Hematopoietic multipotent progenitor cell (in vitro differentiated cells): ENCODE measurements at regions not wholly inside any gene's neighbourhood (a gene's known extent, or its start where the extent isn't known, plus 50 kb on each side); places are given as distances from the start of the nearest gene placed in this dataset.

ENCODE experiments used
- DNase-seq, 3 donors: peaks; one replicate each; pipeline ENCODE4 v3.0.0-alpha.2; 2011 to 2015; ENCODE audit warnings: low read depth in 2 of 3, low spot score in 2 of 3

DNA sequence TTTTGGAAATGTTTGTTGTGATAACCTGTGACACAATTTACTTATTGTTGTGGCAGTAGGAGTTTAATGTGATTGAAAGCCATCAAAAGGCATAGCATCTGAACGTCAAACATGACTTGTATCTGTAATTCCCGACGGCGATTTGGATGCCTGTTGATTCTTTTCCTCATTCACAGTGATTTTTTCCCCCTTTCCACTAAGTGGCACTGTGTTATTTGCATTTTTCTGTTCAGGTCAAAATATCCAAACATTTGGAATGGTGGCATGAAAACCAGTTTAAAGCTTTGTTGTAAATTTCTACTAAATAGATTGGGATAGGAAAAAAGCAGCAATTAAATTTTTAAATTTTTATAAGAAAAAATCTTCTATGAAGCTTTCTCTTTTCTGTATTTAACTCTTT, 259.9 kb upstream of the KCNH8 start:
- no peak for DNase-seq

GRCh38 chr3:18886331-18886730, 262.0 kb upstream of the KCNH8 start:
- no peak for DNase-seq

- no peak for DNase-seq
Measured at GRCh38 chr3:18885612-18886011, 262.7 kb upstream of the KCNH8 start.

GRCh38 chr3:18883571-18883970, 264.7 kb upstream of the KCNH8 start:
- no peak for DNase-seq

DNA sequence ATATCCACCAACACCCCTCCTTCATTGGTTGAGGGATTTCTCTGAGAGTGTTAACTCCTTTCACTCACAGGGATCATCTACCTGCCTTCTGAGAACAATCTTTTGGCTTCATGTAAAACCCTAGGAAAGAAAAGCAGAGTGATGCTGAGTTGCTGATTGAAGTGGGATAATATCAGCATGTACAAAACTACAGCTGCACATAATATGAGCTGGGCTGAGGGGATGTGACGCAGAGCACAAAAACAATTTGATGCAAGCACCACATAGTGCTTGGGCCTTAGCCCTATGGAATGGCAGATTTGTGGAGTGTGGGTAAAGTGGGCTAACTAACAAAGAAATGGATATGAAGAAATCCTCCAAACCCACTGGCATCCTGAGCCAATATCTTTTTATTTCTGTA, 267.6 kb upstream of the KCNH8 start:
- DNase-seq = no peak

- no peak for DNase-seq
Measured at GRCh38 chr3:18872466-18872865, 275.8 kb upstream of the KCNH8 start.

DNA sequence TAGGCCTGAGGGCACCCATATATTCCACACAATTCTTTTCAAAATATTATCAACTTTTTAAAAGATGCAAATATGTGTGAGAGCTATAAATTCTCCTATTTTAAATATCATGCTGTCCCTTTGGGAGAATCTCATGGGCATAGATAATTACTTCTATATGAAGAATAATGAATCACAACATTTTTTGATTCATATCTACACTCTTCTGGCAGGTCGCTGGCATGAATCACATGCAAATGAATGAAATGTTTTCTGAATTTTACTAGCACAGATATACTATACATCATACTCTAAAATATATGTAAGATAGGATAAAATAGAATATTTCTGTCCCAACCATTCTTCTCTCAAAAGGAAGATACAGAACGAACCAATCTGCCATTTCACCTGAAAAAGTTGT, 277.7 kb upstream of the KCNH8 start:
- no peak for DNase-seq

DNA sequence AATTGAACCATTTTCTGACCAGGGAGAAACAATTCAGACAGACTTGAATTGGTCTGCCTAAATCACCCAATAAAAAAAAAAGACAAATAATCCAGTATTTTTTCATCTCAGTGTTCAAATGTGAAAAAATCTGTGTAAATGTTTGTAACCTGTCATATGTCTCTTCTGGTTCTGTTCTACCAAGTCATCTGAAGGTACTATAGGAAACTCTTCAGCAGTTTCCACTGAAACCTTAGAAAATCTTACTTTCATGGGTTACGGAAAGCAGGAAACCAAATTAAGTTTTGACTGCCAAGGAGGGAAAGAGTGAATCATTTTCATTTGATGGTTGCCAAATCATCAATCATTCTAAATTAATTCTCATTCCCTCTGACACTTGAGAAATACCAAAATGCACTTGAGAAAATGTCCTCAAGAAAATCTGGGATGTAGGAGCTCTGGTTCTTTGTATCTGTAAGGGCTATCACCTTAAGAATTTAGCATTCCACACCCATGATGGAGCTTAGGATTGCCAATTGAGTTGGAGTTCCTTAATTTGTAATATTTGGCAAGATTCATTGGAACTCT, 278.2 kb upstream of the KCNH8 start:
- DNase-seq = no peak

DNA sequence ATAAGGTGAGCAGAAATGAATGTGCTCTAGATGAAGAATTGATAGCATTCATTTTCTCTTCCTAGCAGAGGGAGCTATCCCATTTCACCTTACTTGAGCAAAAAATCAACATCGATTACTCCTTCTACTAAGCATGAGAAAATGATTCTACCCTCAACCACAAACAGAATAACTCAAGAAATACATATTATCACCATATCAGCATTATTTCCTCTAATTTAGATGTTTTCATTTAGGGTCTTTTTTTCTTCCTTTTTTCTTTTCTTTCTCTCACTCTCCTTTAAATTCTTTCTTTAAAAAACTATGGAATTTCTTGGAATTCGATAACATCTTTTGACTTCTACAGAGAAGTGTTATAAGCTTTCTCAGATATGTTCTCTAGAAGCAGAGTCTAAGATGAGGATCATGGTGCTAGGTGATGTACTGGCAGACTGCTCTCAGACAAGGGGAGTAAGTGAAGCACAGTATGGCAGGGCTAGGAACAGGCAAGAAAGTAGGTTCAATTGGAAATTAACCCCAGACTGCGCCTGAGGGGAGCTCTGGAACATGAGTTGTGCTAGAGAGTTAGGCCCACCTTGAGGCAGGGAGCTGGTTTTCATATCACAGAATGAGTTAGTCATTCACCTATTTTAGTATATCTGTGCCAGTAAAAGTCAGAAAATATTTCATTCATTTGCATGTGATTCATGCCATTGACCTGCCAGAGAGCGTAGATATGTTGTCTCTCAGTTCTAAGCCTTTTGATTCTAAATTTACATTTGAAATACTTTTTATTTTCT, 279.2 kb upstream of the KCNH8 start:
- no peak for DNase-seq

DNA sequence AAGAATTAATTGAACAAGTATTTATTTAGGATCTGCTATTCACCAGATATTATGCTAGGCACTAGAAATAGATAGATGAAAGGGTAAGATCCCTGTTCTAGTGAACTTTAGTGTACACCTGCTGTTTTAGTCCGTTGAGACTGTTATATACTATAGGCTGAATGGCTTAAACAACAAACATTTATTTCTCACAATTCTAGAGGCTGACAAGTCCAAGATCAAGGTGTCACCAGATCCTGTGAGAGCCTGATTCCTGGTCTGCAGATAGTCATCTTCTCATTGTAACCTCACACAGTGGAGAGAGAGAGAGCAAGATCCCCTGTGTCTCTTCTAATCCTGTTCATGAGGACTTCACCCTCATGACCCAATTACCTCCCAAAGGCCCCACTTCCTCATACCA, 281.4 kb upstream of the KCNH8 start:
- DNase-seq = no peak

DNA sequence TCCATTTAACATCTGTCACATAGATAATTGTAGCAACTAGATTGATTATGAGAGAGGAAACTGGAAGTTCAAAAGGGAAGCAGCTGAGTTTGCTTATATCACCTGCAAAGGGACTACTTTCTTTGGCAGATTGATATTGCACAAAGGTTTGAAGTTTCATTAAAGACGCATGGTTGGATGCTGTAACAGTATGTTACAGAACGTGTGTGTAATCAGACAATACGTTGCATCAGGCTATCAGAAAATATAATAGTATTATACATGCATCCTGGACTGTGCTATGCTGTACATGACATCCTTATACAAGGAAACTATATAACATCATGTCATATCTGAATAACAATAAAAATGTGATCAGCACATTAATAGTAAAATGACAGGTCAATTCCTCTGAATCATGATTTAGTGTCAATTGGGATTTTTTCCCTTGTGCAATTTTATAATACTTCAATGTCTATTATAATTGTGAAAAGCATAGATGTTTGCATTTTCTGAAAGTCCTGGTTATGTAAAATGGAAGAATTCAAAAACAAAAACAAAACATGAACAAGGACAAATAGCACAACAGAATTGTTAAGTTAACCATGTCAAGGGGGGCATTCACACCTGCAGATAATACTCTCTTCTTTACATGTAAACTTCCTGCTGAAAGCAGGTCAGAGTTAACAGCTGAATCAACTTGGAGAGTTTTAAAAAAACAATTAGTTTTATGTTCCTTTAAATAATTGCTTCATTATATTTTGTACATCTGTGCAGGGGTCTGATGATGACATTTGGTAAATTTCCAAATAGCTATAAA, 283.2 kb upstream of the KCNH8 start:
- DNase-seq = no peak

DNA sequence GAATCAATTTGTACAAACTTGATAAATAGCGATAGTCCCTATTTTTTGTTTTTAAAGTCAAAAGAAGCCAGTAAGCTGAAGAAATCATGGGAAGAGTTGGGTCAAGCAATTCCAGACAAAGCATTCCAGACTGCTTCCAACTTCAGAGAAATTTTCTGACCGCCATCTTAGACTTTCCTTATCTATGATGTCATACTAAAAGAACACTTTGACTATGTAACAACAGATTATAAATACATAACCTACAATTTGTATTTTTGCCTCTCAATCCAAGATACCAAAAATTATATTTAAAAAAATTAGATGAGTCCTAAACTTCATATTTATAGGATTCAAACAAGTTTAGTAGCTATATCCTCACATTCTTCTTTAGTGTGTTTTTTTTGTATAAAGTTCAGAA, 286.2 kb upstream of the KCNH8 start:
- no peak for DNase-seq

GRCh38 chr3:18861137-18861536, 287.2 kb upstream of the KCNH8 start:
- no peak for DNase-seq

DNA sequence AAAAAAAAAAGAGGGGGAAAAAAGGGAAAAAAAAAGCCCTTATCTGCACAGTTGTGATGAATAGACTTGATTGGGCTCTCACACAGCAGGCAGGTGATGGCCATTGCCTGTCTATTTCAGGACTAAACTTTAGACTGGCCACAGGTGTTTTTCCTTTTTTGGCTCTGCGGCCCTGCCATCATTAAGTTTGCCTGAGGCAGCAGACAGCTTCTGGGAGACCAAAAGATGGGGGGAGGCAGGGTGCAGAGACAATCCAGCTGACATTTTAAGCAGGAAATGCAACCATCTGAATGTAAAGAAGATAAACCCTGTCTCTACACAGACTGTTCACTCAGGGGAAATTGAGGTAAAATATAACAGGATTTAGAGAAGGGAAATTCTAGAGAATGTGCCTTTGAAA, 295.0 kb upstream of the KCNH8 start:
- DNase-seq = no peak

GRCh38 chr3:18847583-18848197, 300.6 kb upstream of the KCNH8 start:
- DNase-seq = peak in 2 of 3 donors; percentile 19 to 44

GRCh38 chr3:18843983-18844382, 304.3 kb upstream of the KCNH8 start:
- DNase-seq = no peak

DNA sequence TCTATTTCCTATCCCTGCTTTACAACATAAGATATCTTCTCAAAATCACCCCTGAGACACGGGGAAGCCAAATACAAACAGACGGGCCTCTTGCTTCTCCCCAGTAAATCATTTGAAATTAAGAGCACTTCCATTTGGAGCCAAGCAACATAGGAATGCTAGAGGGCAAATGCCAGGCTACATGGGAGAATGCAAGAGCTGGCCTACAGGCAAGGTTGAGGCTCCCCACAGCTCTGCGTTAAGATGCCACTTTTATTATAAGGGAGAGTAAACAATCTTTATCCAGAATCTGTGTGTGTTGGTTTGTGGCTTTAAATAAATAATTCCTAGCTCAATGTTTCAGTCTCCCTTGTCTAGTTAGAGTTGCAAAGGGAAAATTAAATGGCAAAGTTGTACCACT, 305.1 kb upstream of the KCNH8 start:
- no peak for DNase-seq

DNA sequence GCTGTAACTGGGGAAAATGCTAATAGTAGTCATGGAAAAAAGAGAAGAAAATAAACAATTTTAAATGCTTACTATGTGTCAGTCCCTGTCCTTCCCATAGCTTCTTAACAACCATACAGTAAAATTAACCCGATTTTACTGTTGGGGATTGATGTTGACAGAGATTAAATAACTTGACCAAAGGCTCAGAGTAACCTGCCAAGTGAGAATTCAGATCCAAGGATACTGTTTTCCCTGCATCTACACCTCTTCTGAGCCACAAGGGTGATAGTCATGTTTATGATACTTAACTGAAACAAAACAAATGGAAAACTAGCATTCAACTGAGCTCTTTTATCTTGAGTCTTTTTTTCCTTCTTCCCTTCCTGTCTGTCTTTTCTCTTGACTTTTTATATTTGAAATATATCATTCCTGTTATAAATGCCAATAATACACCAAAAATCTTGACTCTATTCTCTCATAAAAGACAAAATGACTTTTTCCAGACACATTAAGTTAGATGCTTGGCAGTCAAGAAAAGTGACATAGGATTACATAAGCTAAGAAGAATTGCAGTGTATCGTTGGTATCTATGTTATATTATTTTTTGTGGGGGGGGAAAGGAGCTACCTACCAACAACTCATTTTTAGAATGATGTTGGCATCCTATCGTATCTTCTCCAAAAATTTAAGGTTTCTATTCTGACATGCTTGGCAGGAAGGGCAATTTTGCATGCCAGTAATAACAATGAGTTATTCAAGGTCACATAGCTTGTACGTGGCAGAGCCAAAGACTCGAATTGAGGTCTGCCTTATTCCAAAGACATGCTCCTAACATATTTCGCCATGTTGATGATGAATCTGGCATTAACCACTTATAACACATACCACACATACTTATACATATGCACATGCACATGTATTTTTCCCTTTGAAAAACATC, 306.6 kb upstream of the KCNH8 start:
- no peak for DNase-seq

- DNase-seq = no peak
Measured at GRCh38 chr3:18840535-18841137, 307.7 kb upstream of the KCNH8 start.

DNA sequence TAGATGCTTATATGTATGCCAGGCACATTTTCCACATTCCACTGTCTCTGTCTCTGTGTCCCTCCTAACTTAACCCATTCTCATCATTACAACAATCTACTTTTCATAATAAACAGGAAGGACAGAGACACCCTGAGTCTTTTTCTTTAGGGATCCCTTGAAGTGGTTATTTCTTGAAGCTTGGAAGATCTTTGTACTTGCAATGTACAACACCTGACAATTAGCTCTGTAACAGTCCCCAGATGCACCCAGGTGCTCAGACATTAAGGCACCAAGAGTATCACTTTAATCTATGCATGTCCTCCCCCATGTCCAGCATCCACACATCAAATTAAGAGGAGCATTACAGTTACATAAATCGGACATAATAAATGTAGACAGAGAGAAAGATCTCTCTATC, 309.6 kb upstream of the KCNH8 start:
- DNase-seq = no peak
